H7 (cell line): ENCODE measurements at regions not wholly inside any gene's neighbourhood (a gene's known extent, or its start where the extent isn't known, plus 50 kb on each side); places are given as distances from the start of the nearest gene placed in this dataset.
A peak's percentile ranks its signal among the peaks of the same experiment; 100 is the strongest.

Source experiments
- DNase-seq: peaks from one replicate; pipeline ENCODE4 v3.0.0; 2012
- H3K27me3 ChIP-seq: 2 replicates; pipeline ENCODE4 v1.6.0; 2011; ENCODE audit warnings: mild to moderate bottlenecking, low read length; ENCODE audit not compliant: control insufficient read depth, insufficient read depth
- H3K36me3 ChIP-seq: replicated peaks from 2 replicates; pipeline ENCODE4 v1.5.1; 2011; ENCODE audit warnings: low read length; ENCODE audit not compliant: control insufficient read depth, insufficient read depth
- H3K4me3 ChIP-seq: 2 replicates; pipeline ENCODE4 v1.5.1; 2011; ENCODE audit warnings: low read depth, mild to moderate bottlenecking, control low read depth, low read length, moderate library complexity; ENCODE audit not compliant: insufficient read depth

- Histone ChIP-seq H3K27me3 (no peaks in the 10 kb centered on the region), H3K36me3 (no peaks in the 10 kb centered on the region), H3K4me3 (no peak overlapping the region)
- peak; percentile 18 for DNase-seq
Observed at GRCh38 chr20:40506537-40506939, 182.5 kb downstream of the MAFB start.

- DNase-seq = no peak
- H3K4me3 ChIP-seq = no peak overlapping the region
- no peaks in the 10 kb centered on the region for H3K36me3 ChIP-seq
- H3K27me3 ChIP-seq = no peaks in the 10 kb centered on the region
Observed at GRCh38 chr20:40503119-40503518, 185.9 kb downstream of the MAFB start.

- Histone ChIP-seq H3K4me3 (no peak overlapping the region), H3K36me3 (no peaks in the 10 kb centered on the region), H3K27me3 (no peaks in the 10 kb centered on the region)
- DNase-seq = no peak
Observed at GRCh38 chr20:40502576-40502975, 186.5 kb downstream of the MAFB start.

- Histone ChIP-seq H3K4me3 (no peak overlapping the region), H3K27me3 (no peaks in the 10 kb centered on the region), H3K36me3 (no peaks in the 10 kb centered on the region)
- DNase-seq = no peak
Observed at GRCh38 chr20:40499391-40499790, 189.6 kb downstream of the MAFB start.

- no peak overlapping the region for H3K4me3 ChIP-seq
- H3K36me3 ChIP-seq = no peaks in the 10 kb centered on the region
- no peaks in the 10 kb centered on the region for H3K27me3 ChIP-seq
- no peak for DNase-seq
Observed at GRCh38 chr20:40497899-40498691, 190.9 kb downstream of the MAFB start.

- no peak for DNase-seq
- no peaks in the 10 kb centered on the region for H3K36me3 ChIP-seq
Observed at GRCh38 chr20:40495956-40496355, 193.1 kb downstream of the MAFB start.

GRCh38 chr20:40494248-40494647 lies 194.8 kb downstream of the MAFB start:
- Histone ChIP-seq H3K27me3 (no peaks in the 10 kb centered on the region), H3K36me3 (no peaks in the 10 kb centered on the region), H3K4me3 (no peak overlapping the region)
- no peak for DNase-seq

More at GRCh38 chr20:40495956-40496355, 193.1 kb downstream of the MAFB start:
- no peak overlapping the region for H3K4me3 ChIP-seq
- no peaks in the 10 kb centered on the region for H3K27me3 ChIP-seq

- DNase-seq = no peak
- Histone ChIP-seq H3K4me3 (no peak overlapping the region), H3K27me3 (no peaks in the 10 kb centered on the region), H3K36me3 (no peaks in the 10 kb centered on the region)
Observed at GRCh38 chr20:40493549-40493948, 195.5 kb downstream of the MAFB start.

- H3K36me3 ChIP-seq = no peaks in the 10 kb centered on the region
- no peak for DNase-seq
- H3K4me3 ChIP-seq = no peak overlapping the region
- no peaks in the 10 kb centered on the region for H3K27me3 ChIP-seq
Observed at GRCh38 chr20:40493071-40493470, 196.0 kb downstream of the MAFB start.

- no peaks in the 10 kb centered on the region for H3K27me3 ChIP-seq
- H3K4me3 ChIP-seq = no peak overlapping the region
- H3K36me3 ChIP-seq = no peaks in the 10 kb centered on the region
- DNase-seq = no peak
Observed at GRCh38 chr20:40491009-40491590, 197.9 kb downstream of the MAFB start.

GRCh38 chr20:40489886-40490285 lies 199.2 kb downstream of the MAFB start:
- no peak for DNase-seq
- Histone ChIP-seq H3K36me3 (no peaks in the 10 kb centered on the region), H3K27me3 (no peaks in the 10 kb centered on the region), H3K4me3 (no peak overlapping the region)

- no peak for DNase-seq
- Histone ChIP-seq H3K4me3 (no peak overlapping the region), H3K27me3 (no peaks in the 10 kb centered on the region), H3K36me3 (no peaks in the 10 kb centered on the region)
Observed at GRCh38 chr20:40488401-40488800, 200.6 kb downstream of the MAFB start.

- no peaks in the 10 kb centered on the region for H3K27me3 ChIP-seq
- H3K4me3 ChIP-seq = no peak overlapping the region
- H3K36me3 ChIP-seq = no peaks in the 10 kb centered on the region
Observed at GRCh38 chr20:40486297-40486696, 202.7 kb downstream of the MAFB start.

GRCh38 chr20:40481743-40482458 lies 207.1 kb downstream of the MAFB start:
- DNase-seq = no peak
- H3K4me3 ChIP-seq = no peak overlapping the region
- no peaks in the 10 kb centered on the region for H3K36me3 ChIP-seq
- no peaks in the 10 kb centered on the region for H3K27me3 ChIP-seq

More at GRCh38 chr20:40486297-40486696, 202.7 kb downstream of the MAFB start:
- DNase-seq = no peak

- Histone ChIP-seq H3K36me3 (no peaks in the 10 kb centered on the region), H3K27me3 (no peaks in the 10 kb centered on the region)
Observed at GRCh38 chr20:40481337-40481736, 207.7 kb downstream of the MAFB start.

More at GRCh38 chr20:40481337-40481736, 207.7 kb downstream of the MAFB start:
- no peak for DNase-seq
- H3K4me3 ChIP-seq = no peak overlapping the region
